Ovary (tissue), 7 donors: ENCODE measurements at regions not wholly inside any gene's neighbourhood (a gene's known extent, or its start where the extent isn't known, plus 50 kb on each side); places are given as distances from the start of the nearest gene placed in this dataset.

Source experiments
- DNase-seq, 5 donors: peaks; one replicate each; pipeline ENCODE4 v3.0.0-alpha.2; 2019 to 2020
- H3K27ac ChIP-seq, 2 donors: fragments of 200-600 bp; one replicate each; pipeline versions ENCODE4 v1.5.1 to v1.8.0; 2019 to 2022
- H3K27me3 ChIP-seq: fragments of 200-600 bp; one replicate; pipeline ENCODE4 v1.8.0; 2022
- H3K36me3 ChIP-seq: fragments of 200-600 bp; sonication (generic); one replicate; pipeline ENCODE4 v1.5.1; 2019
- H3K4me1 ChIP-seq: one replicate; pipeline ENCODE4 v1.8.1; 2013; ENCODE audit warnings: mild to moderate bottlenecking, moderate library complexity; ENCODE audit not compliant: insufficient read depth
- H3K4me3 ChIP-seq: fragments of 200-600 bp; sonication (generic); one replicate; pipeline ENCODE4 v1.5.1; 2017
- H3K9me3 ChIP-seq, 2 donors: fragments of 200-600 bp in 1 of 2; sonication (generic) in 1 of 2; one replicate each; pipeline versions ENCODE4 v1.5.1 to v1.8.1; 2013 to 2019; ENCODE audit warnings: mild to moderate bottlenecking in 1 of 2, moderate library complexity in 1 of 2
- EP300 ChIP-seq: sonication (generic); formaldehyde crosslinking; IDR thresholded peaks from one replicate; pipeline ENCODE4 v1.6.1; 2017; ENCODE audit warnings: antibody characterized with exemption
- POLR2A ChIP-seq: fragments of 450-650 bp; IDR thresholded peaks from one replicate; pipeline ENCODE4 v1.6.1; 2017; ENCODE audit warnings: antibody characterized with exemption, mild to moderate bottlenecking, moderate library complexity
- WGBS, 3 donors: extraction: QIAGEN DNeasy Blood & Tissue Kit in 1 of 3; methylation state at CpG; one replicate each; pipeline versions ENCODE4 v1.1.5 to v1.1.7; 2013 to 2017; 5-methylcytosine and 5-hydroxymethylcytosine counted together
- intact Hi-C, 4 donors: fragments of 100-400 bp; cut with DNase I; formaldehyde crosslinking; loops; one replicate each; pipeline versions ENCODE4 v1.11.0 to v1.15.1; 2022 to 2023
- TF ChIP-seq, protein P1 (sequence below), 3 donors: fragments of 450-650 bp in 2 of 3; fragments of 200-600 bp in 1 of 3; IDR thresholded peaks; one replicate each; pipeline versions ENCODE4 v1.5.1 to v1.8.0; 2016 to 2022; ENCODE audit warnings: antibody characterized with exemption in 3 of 3, mild to moderate bottlenecking in 1 of 3
- donor health status: DM: no; HTN: no; CAD: no; lungs with moderate emphysema.
- donor health status: DM: no; HTN: no; CAD: no.
- donor health status: Bipolar disorder and iron deficiency.
- donor health status: DM: no; HTN: no; CAD: no.
- donor health status: DM: yes; HTN: yes; CAD: no.

GRCh38 chr3:88230638-88231037 lies 80.9 kb downstream of the C3orf38 start:
- Histone ChIP-seq H3K4me1 (no peaks in the 10 kb centered on the region), H3K4me3 (no peak overlapping the region), H3K9me3 (no peaks in the 10 kb centered on the region), H3K36me3 (no peaks in the 10 kb centered on the region), H3K27me3 (no peaks in the 10 kb centered on the region), H3K27ac (no peak overlapping the region)
- TF ChIP-seq EP300, result no peak
- no peak for TF ChIP-seq POLR2A
- TF ChIP-seq, protein P1, sequence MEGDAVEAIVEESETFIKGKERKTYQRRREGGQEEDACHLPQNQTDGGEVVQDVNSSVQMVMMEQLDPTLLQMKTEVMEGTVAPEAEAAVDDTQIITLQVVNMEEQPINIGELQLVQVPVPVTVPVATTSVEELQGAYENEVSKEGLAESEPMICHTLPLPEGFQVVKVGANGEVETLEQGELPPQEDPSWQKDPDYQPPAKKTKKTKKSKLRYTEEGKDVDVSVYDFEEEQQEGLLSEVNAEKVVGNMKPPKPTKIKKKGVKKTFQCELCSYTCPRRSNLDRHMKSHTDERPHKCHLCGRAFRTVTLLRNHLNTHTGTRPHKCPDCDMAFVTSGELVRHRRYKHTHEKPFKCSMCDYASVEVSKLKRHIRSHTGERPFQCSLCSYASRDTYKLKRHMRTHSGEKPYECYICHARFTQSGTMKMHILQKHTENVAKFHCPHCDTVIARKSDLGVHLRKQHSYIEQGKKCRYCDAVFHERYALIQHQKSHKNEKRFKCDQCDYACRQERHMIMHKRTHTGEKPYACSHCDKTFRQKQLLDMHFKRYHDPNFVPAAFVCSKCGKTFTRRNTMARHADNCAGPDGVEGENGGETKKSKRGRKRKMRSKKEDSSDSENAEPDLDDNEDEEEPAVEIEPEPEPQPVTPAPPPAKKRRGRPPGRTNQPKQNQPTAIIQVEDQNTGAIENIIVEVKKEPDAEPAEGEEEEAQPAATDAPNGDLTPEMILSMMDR (IDR thresholded peaks at IDR 0.05), result no peak
- DNase-seq, result no peak
- intact Hi-C loops, result no loop called here
- WGBS, 3 donors, result 92 to 97% (median 93%) methylated on average over 7 of the region's 7 CpGs

- intact Hi-C loops, result no loop called here
- no peak overlapping the region for H3K27ac ChIP-seq
- no peak for TF ChIP-seq POLR2A
- TF ChIP-seq, protein P1 (IDR thresholded peaks at IDR 0.05), result no peak
- no peak for TF ChIP-seq EP300
- H3K4me1 ChIP-seq, result no peaks in the 10 kb centered on the region
- DNase-seq, result no peak
- H3K9me3 ChIP-seq, result no peaks in the 10 kb centered on the region
- no peak overlapping the region for H3K4me3 ChIP-seq
- H3K27me3 ChIP-seq, result no peaks in the 10 kb centered on the region
- H3K36me3 ChIP-seq, result no peaks in the 10 kb centered on the region
- WGBS, 3 donors, result 92 to 94% (median 93%) methylated on average over 4 of the region's 4 CpGs
These were observed 81.4 kb downstream of the C3orf38 start for GRCh38 chr3:88231207-88231606.

DNA sequence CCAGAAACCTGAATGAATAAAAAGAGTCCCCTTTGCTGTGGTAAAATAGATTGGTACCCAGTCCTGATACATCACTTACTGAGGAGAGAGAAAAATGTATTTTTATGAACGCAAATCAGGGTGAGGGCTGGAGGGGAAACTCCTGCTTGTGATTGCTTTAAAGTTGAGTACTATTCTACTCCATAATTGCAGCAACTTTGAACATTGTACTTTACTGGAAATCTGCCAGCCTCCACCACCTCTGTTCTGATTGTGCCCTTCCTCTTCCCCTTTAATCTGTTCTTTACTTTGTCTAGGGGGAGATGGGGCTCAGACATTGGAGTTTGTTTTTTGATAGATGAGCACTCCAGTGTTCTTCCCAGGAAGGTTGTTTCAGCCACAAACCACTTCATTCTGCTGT lies 81.9 kb downstream of the C3orf38 start:
- Histone ChIP-seq H3K9me3 (no peaks in the 10 kb centered on the region), H3K36me3 (no peaks in the 10 kb centered on the region), H3K27me3 (no peaks in the 10 kb centered on the region), H3K4me1 (no peaks in the 10 kb centered on the region), H3K4me3 (no peak overlapping the region), H3K27ac (no peak overlapping the region)
- intact Hi-C loops, result no loop called here
- TF ChIP-seq, protein P1 (IDR thresholded peaks at IDR 0.05), result no peak
- TF ChIP-seq EP300, result no peak
- TF ChIP-seq POLR2A, result no peak
- no peak for DNase-seq
- 73 to 93% (median 85%) methylated on average over 1 of the region's 1 CpG for WGBS, 3 donors

GRCh38 chr3:88235102-88235501 lies 85.3 kb downstream of the C3orf38 start:
- Histone ChIP-seq H3K4me1 (no peaks in the 10 kb centered on the region), H3K27me3 (no peaks in the 10 kb centered on the region), H3K27ac (no peak overlapping the region), H3K36me3 (no peaks in the 10 kb centered on the region), H3K9me3 (no peaks in the 10 kb centered on the region), H3K4me3 (no peak overlapping the region)
- no peak for DNase-seq
- WGBS, 3 donors, result 0 to 22% (median 0%) methylated on average over 1 of the region's 1 CpG
- TF ChIP-seq, protein P1 (IDR thresholded peaks at IDR 0.05), result no peak
- TF ChIP-seq POLR2A (no peak), EP300 (no peak)
- intact Hi-C loops, result no loop called here

DNA sequence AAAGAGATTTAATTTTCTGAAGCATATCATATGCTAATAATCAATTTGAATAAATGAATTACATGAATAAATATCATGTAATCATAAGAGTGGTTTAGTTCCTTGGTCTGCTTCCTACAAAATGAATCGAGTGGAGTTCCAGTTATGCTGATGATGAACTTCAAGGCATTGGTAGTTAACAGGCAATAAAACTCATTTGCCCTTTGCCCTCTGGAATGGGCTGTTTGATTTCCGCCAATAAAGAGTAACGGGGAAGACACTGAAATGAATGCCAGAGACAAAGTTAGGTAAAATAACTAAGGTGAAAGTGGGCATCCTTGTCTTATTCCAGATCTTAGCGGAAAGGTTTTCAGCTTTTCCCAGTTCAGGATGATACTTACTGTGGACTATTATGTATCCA lies 90.1 kb downstream of the C3orf38 start:
- TF ChIP-seq EP300 (no peak), POLR2A (no peak)
- TF ChIP-seq, protein P1 (IDR thresholded peaks at IDR 0.05), result no peak
- DNase-seq, result no peak
- H3K27ac ChIP-seq, result no peak overlapping the region
- H3K4me1 ChIP-seq, result no peaks in the 10 kb centered on the region
- WGBS, 3 donors, result 95 to 98% (median 96%) methylated on average over 4 of the region's 4 CpGs
- no peak overlapping the region for H3K4me3 ChIP-seq
- H3K36me3 ChIP-seq, result no peaks in the 10 kb centered on the region
- intact Hi-C loops, result no loop called here
- no peaks in the 10 kb centered on the region for H3K27me3 ChIP-seq
- H3K9me3 ChIP-seq, result no peaks in the 10 kb centered on the region
